Epithelial cell of esophagus (primary cell): ENCODE measurements at regions not wholly inside any gene's neighbourhood (a gene's known extent, or its start where the extent isn't known, plus 50 kb on each side); places are given as distances from the start of the nearest gene placed in this dataset.
"Not testable (repeated sequence)": the region's sequence is repeated elsewhere in the genome, so short reads cannot be mapped to it uniquely, and the experiment has no call there.

ENCODE experiments used
- DNase-seq: peaks from one replicate; pipeline ENCODE4 v3.0.0; 2010; ENCODE audit warnings: low read depth
- H3K4me3 ChIP-seq: 2 replicates; pipeline ENCODE4 v1.5.1; 2011; ENCODE audit warnings: mild to moderate bottlenecking, low read length, control low read depth
- CTCF ChIP-seq: IDR thresholded peaks from 2 replicates; pipeline ENCODE4 v1.5.1; 2011; ENCODE audit warnings: low read depth, mild to moderate bottlenecking, low read length, control low read depth, inconsistent platforms; ENCODE audit not compliant: insufficient read depth; ENCODE audit errors: missing control alignments

- TF ChIP-seq CTCF, result no peak
- no peak overlapping the region for H3K4me3 ChIP-seq
Measured at GRCh38 chr21:17708522-17709265, 96.0 kb upstream of the BTG3 start.

GRCh38 chr21:17699524-17700189 is 87.0 kb upstream of the BTG3 start:
- DNase-seq, result peak; percentile 23
- TF ChIP-seq CTCF, result no peak
- H3K4me3 ChIP-seq, result no peak overlapping the region

More at GRCh38 chr21:17708522-17709265, 96.0 kb upstream of the BTG3 start:
- DNase-seq, result peak; percentile 77

GRCh38 chr21:17697473-17697872 is 84.8 kb upstream of the BTG3 start:
- no peak for TF ChIP-seq CTCF
- no peak for DNase-seq
- H3K4me3 ChIP-seq, result no peak overlapping the region

GRCh38 chr21:17694416-17694815 is 81.7 kb upstream of the BTG3 start:
- not testable (repeated sequence) for DNase-seq, H3K4me3 ChIP-seq

- no peak overlapping the region for H3K4me3 ChIP-seq
- DNase-seq, result no peak
- no peak for TF ChIP-seq CTCF
Measured at GRCh38 chr21:17693801-17694200, 81.1 kb upstream of the BTG3 start.

GRCh38 chr21:17690078-17690494 is 77.4 kb upstream of the BTG3 start:
- peak; percentile 66 for DNase-seq
- TF ChIP-seq CTCF, result no peak
- no peak overlapping the region for H3K4me3 ChIP-seq

GRCh38 chr21:17688912-17689874 is 76.5 kb upstream of the BTG3 start:
- peak; percentile 46 for TF ChIP-seq CTCF
- no peak overlapping the region for H3K4me3 ChIP-seq
- peak; percentile 97 for DNase-seq
